GM12878 (cell line): ENCODE measurements at regions not wholly inside any gene's neighbourhood (a gene's known extent, or its start where the extent isn't known, plus 50 kb on each side); places are given as distances from the start of the nearest gene placed in this dataset.
A peak's percentile ranks its signal among the peaks of the same experiment; 100 is the strongest.

ENCODE experiments used
- ELK1 ChIP-seq: IDR thresholded peaks from 2 replicates; pipeline ENCODE4 v1.6.1; 2012; ENCODE audit warnings: low read depth, low read length, improper control_type of control experiment
- IKZF2 ChIP-seq, 2 experiments: fragments of 450-650 bp; IDR thresholded peaks; 2 replicates each; pipeline ENCODE4 v1.6.1; 2017; ENCODE audit warnings: mild to moderate bottlenecking in 2 of 2, moderate library complexity in 2 of 2
- JUNB ChIP-seq: IDR thresholded peaks from 2 replicates; pipeline ENCODE4 v1.6.1; 2016; ENCODE audit warnings: antibody characterized with exemption, mild to moderate bottlenecking
- KDM1A ChIP-seq: fragments of 200-600 bp; sonication (generic); IDR thresholded peaks from 2 replicates; pipeline ENCODE4 v1.6.1; 2016; ENCODE audit warnings: borderline replicate concordance
- MLLT1 ChIP-seq: fragments of 450-650 bp; IDR thresholded peaks from 2 replicates; pipeline ENCODE4 v1.6.1; 2016; ENCODE audit warnings: mild to moderate bottlenecking
- NBN ChIP-seq: fragments of 450-650 bp; IDR thresholded peaks from 2 replicates; pipeline ENCODE4 v1.6.1; 2016
- NR2C1 ChIP-seq: fragments of 450-650 bp; IDR thresholded peaks from 2 replicates; pipeline ENCODE4 v1.6.1; 2017; ENCODE audit warnings: antibody characterized with exemption, mild to moderate bottlenecking, moderate library complexity
- NR2C2 ChIP-seq: IDR thresholded peaks from 2 replicates; pipeline ENCODE4 v1.6.1; 2011; ENCODE audit warnings: borderline replicate concordance, low read depth; ENCODE audit not compliant: control insufficient read depth, insufficient read length
- PAX8 ChIP-seq: fragments of 450-650 bp; IDR thresholded peaks from 2 replicates; pipeline ENCODE4 v1.6.1; 2017; ENCODE audit warnings: mild to moderate bottlenecking, moderate library complexity
- POLR2AphosphoS5 ChIP-seq: IDR thresholded peaks from 2 replicates; pipeline ENCODE4 v1.6.1; 2011; ENCODE audit warnings: mild to moderate bottlenecking, low read length, inconsistent platforms
- RAD21 ChIP-seq: IDR thresholded peaks from 2 replicates; pipeline ENCODE4 v1.6.1; 2011; ENCODE audit warnings: mild to moderate bottlenecking, low read depth, low read length, moderate library complexity; ENCODE audit not compliant: insufficient read depth
- RUNX3 ChIP-seq: IDR thresholded peaks from 2 replicates; pipeline ENCODE4 v1.6.1; 2012; ENCODE audit warnings: low read length, inconsistent platforms
- SMAD5 ChIP-seq: IDR thresholded peaks from 2 replicates; pipeline ENCODE4 v1.6.1; 2016; ENCODE audit warnings: antibody characterized with exemption, low read depth
- SPI1 ChIP-seq: IDR thresholded peaks from 2 replicates; pipeline ENCODE4 v1.6.1; 2011; ENCODE audit warnings: low read depth, mild to moderate bottlenecking, low read length, moderate library complexity, borderline replicate concordance; ENCODE audit not compliant: insufficient read depth
- TARDBP ChIP-seq: IDR thresholded peaks from 2 replicates; pipeline ENCODE4 v1.6.1; 2016; ENCODE audit warnings: borderline replicate concordance
- TCF3 ChIP-seq: IDR thresholded peaks from 2 replicates; pipeline ENCODE4 v1.6.1; 2012; ENCODE audit warnings: low read depth, mild to moderate bottlenecking, low read length, borderline replicate concordance; ENCODE audit not compliant: insufficient read depth
- WRNIP1 ChIP-seq: IDR thresholded peaks from 2 replicates; pipeline ENCODE4 v1.6.1; 2011; ENCODE audit warnings: low read depth, low read length, improper control_type of control experiment, borderline replicate concordance
- ZBTB40 ChIP-seq: fragments of 450-650 bp; IDR thresholded peaks from 2 replicates; pipeline ENCODE4 v1.6.1; 2016; ENCODE audit warnings: mild to moderate bottlenecking, moderate library complexity, borderline replicate concordance
- ZNF24 ChIP-seq: fragments of 450-650 bp; IDR thresholded peaks from 2 replicates; pipeline ENCODE4 v1.6.1; 2017; ENCODE audit warnings: antibody characterized with exemption, mild to moderate bottlenecking
- ZNF274 ChIP-seq: IDR thresholded peaks from one replicate; pipeline ENCODE4 v1.8.0; 2011; ENCODE audit not compliant: insufficient read length, insufficient read depth
- ZNF384 ChIP-seq: IDR thresholded peaks from 2 replicates; pipeline ENCODE4 v1.6.1; 2012; ENCODE audit warnings: low read depth, mild to moderate bottlenecking, low read length, improper control_type of control experiment, borderline replicate concordance
- TF ChIP-seq, protein P1 (sequence below): fragments of 450-650 bp; IDR thresholded peaks from 2 replicates; pipeline ENCODE4 v1.6.1; 2017; ENCODE audit warnings: low read depth, mild to moderate bottlenecking, moderate library complexity
- TF ChIP-seq, protein P2 (sequence below), 3 experiments: IDR thresholded peaks in 2 of 3; conservative IDR thresholded peaks in 1 of 3; 2 replicates each; pipeline ENCODE4 v1.5.1; 2011; ENCODE audit warnings: low read depth in 3 of 3, low read length in 3 of 3, mild to moderate bottlenecking in 3 of 3, control low read depth in 2 of 3, moderate library complexity in 2 of 3, inconsistent platforms in 1 of 3, mixed read lengths in 1 of 3; ENCODE audit not compliant: control insufficient read depth in 2 of 3, insufficient read depth in 1 of 3; ENCODE audit errors: extremely low read depth in 1 of 3

GRCh38 chr12:68414988-68415387 is 82.8 kb upstream of the MDM1 start (continued):
- TF ChIP-seq, protein P1, sequence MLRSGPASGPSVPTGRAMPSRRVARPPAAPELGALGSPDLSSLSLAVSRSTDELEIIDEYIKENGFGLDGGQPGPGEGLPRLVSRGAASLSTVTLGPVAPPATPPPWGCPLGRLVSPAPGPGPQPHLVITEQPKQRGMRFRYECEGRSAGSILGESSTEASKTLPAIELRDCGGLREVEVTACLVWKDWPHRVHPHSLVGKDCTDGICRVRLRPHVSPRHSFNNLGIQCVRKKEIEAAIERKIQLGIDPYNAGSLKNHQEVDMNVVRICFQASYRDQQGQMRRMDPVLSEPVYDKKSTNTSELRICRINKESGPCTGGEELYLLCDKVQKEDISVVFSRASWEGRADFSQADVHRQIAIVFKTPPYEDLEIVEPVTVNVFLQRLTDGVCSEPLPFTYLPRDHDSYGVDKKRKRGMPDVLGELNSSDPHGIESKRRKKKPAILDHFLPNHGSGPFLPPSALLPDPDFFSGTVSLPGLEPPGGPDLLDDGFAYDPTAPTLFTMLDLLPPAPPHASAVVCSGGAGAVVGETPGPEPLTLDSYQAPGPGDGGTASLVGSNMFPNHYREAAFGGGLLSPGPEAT: 0 out of 2 replicates have a peak, but pooled peaks have one; percentile 34
- TF ChIP-seq NR2C1 (no peak), MLLT1 (no peak), SPI1 (peak; percentile 77; the same call in 1 of the 2 replicates), ELK1 (no peak), TARDBP (no peak), IKZF2 (IDR thresholded peaks at IDR 0.05) (peak in 1 of 2 experiments; percentile 54; a peak in 2 of 4 replicates), PAX8 (no peak), POLR2AphosphoS5 (no peak), KDM1A (no peak), ZBTB40 (no peak), ZNF274 (no peak), RAD21 (no peak), JUNB (no peak), WRNIP1 (no peak), ZNF384 (no peak), ZNF24 (no peak), SMAD5 (no peak), RUNX3 (no peak), NBN (no peak), NR2C2 (no peak), TCF3 (no peak)
- TF ChIP-seq, protein P2, sequence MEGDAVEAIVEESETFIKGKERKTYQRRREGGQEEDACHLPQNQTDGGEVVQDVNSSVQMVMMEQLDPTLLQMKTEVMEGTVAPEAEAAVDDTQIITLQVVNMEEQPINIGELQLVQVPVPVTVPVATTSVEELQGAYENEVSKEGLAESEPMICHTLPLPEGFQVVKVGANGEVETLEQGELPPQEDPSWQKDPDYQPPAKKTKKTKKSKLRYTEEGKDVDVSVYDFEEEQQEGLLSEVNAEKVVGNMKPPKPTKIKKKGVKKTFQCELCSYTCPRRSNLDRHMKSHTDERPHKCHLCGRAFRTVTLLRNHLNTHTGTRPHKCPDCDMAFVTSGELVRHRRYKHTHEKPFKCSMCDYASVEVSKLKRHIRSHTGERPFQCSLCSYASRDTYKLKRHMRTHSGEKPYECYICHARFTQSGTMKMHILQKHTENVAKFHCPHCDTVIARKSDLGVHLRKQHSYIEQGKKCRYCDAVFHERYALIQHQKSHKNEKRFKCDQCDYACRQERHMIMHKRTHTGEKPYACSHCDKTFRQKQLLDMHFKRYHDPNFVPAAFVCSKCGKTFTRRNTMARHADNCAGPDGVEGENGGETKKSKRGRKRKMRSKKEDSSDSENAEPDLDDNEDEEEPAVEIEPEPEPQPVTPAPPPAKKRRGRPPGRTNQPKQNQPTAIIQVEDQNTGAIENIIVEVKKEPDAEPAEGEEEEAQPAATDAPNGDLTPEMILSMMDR (IDR thresholded peaks at IDR 0.05 in 2 of 3, conservative IDR thresholded peaks at IDR 0.05 in 1 of 3; ENCODE audit: control insufficient read depth in 2 of 3, extremely low read depth in 1 of 3, insufficient read depth in 1 of 3, low read depth in 3 of 3, low read length in 3 of 3): no peak
